SU-DHL-6 (cell line): ENCODE measurements at regions not wholly inside any gene's neighbourhood (a gene's known extent, or its start where the extent isn't known, plus 50 kb on each side); places are given as distances from the start of the nearest gene placed in this dataset.

ENCODE experiments used
- H2AFZ ChIP-seq: fragments of 200-600 bp; sonication (generic); 2 replicates; pipeline ENCODE4 v1.6.1; 2014; ENCODE audit warnings: low read depth, mild to moderate bottlenecking, moderate library complexity, mixed read lengths, antibody characterized with exemption, low read length; ENCODE audit not compliant: severe bottlenecking
- H3F3A ChIP-seq: fragments of 200-600 bp; shearing (Covaris generic); 2 replicates; pipeline ENCODE4 v1.6.0; 2016; ENCODE audit warnings: antibody characterized with exemption, mild to moderate bottlenecking; ENCODE audit not compliant: insufficient read depth
- H3K27ac ChIP-seq: fragments of 200-600 bp; sonication (generic); 2 replicates; pipeline ENCODE4 v1.5.1; 2016; ENCODE audit warnings: low read depth, mild to moderate bottlenecking, low read length, moderate library complexity, mixed read lengths
- H3K27me3 ChIP-seq: fragments of 200-600 bp; sonication (generic), shearing (Covaris generic); 2 replicates; pipeline ENCODE4 v1.6.0; 2014; ENCODE audit warnings: mild to moderate bottlenecking, low read length
- H3K36me3 ChIP-seq: fragments of 200-600 bp; sonication (generic); 2 replicates; pipeline ENCODE4 v1.6.1; 2014; ENCODE audit warnings: mild to moderate bottlenecking, low read length, mixed read lengths
- H3K4me2 ChIP-seq: fragments of 300-600, 200-600 bp; shearing (Covaris generic), sonication (generic); 2 replicates; pipeline ENCODE4 v1.6.0; 2014; ENCODE audit warnings: low read length, low read depth, mild to moderate bottlenecking; ENCODE audit not compliant: poor library complexity, severe bottlenecking
- H3K4me3 ChIP-seq: fragments of 200-600 bp; sonication (generic); 2 replicates; pipeline ENCODE4 v1.5.1; 2014; ENCODE audit warnings: antibody characterized with exemption, low read length, mild to moderate bottlenecking, mixed read lengths; ENCODE audit not compliant: insufficient read depth, poor library complexity, severe bottlenecking
- H3K79me2 ChIP-seq: fragments of 200-600 bp; sonication (generic); 2 replicates; pipeline ENCODE4 v1.6.1; 2014; ENCODE audit warnings: mild to moderate bottlenecking, low read length, moderate library complexity; ENCODE audit not compliant: insufficient read depth
- H3K9ac ChIP-seq: fragments of 200-600 bp; sonication (generic); 2 replicates; pipeline ENCODE4 v1.7.0; 2014; ENCODE audit warnings: mild to moderate bottlenecking, low read length
- H3K9me2 ChIP-seq: fragments of 200-600 bp; sonication (generic); replicated peaks from 2 replicates; pipeline ENCODE4 v1.6.1; 2014; ENCODE audit warnings: low read length; ENCODE audit not compliant: insufficient read depth
- H3K9me3 ChIP-seq: fragments of 200-600 bp; sonication (generic); 2 replicates; pipeline ENCODE4 v1.6.1; 2014; ENCODE audit warnings: low read length, mixed read lengths; ENCODE audit not compliant: insufficient read depth
- H4K20me1 ChIP-seq: fragments of 200-600 bp; sonication (generic); 2 replicates; pipeline ENCODE4 v1.6.1; 2014; ENCODE audit warnings: low read depth, mild to moderate bottlenecking, antibody characterized with exemption, low read length, moderate library complexity, mixed read lengths
- EZH2phosphoT487 ChIP-seq: fragments of 200-600 bp; sonication (generic), shearing (Covaris generic); conservative IDR thresholded peaks from 2 replicates; pipeline ENCODE4 v1.6.1; 2018; ENCODE audit warnings: mild to moderate bottlenecking, antibody characterized with exemption, low read length, moderate library complexity, mixed read lengths
- TF ChIP-seq, protein P1 (sequence below): fragments of 200-600 bp; sonication (generic); IDR thresholded peaks from one replicate; pipeline ENCODE4 v1.5.1; 2017; ENCODE audit warnings: antibody characterized with exemption, mild to moderate bottlenecking, low read length, moderate library complexity; ENCODE audit not compliant: insufficient read depth, poor library complexity, severe bottlenecking

DNA sequence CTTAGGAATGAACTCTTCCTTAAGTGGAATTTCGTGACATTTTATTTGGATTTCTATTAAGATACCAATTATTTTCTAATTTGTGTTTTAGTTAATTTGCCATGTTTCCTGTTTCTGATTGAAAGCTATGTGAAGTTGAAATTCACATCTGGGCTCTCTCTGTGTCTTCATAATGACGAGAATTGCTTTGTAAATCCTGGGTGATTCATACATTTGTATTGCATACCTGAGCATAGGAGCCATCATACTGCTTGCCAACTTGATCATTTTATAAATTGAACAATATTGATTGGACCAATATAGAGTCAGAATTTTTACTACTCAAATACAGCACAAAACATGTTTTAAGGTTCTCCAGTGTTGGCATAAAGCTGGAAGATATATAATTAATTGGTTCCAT, 817.9 kb downstream of the BRINP3 start:
- Histone ChIP-seq H2AFZ (no peak overlapping the region), H3K9ac (no peak overlapping the region), H3K27ac (no peak overlapping the region), H4K20me1 (no peaks in the 10 kb centered on the region), H3K9me3 (no peaks in the 10 kb centered on the region), H3K4me3 (no peak overlapping the region), H3K36me3 (no peaks in the 10 kb centered on the region), H3K4me2 (no peak overlapping the region), H3F3A (no peaks in the 10 kb centered on the region; the same call in 1 of the 2 replicates), H3K79me2 (no peaks in the 10 kb centered on the region), H3K27me3 (no peaks in the 10 kb centered on the region), H3K9me2 (no peaks in the 10 kb centered on the region)
- TF ChIP-seq, protein P1, sequence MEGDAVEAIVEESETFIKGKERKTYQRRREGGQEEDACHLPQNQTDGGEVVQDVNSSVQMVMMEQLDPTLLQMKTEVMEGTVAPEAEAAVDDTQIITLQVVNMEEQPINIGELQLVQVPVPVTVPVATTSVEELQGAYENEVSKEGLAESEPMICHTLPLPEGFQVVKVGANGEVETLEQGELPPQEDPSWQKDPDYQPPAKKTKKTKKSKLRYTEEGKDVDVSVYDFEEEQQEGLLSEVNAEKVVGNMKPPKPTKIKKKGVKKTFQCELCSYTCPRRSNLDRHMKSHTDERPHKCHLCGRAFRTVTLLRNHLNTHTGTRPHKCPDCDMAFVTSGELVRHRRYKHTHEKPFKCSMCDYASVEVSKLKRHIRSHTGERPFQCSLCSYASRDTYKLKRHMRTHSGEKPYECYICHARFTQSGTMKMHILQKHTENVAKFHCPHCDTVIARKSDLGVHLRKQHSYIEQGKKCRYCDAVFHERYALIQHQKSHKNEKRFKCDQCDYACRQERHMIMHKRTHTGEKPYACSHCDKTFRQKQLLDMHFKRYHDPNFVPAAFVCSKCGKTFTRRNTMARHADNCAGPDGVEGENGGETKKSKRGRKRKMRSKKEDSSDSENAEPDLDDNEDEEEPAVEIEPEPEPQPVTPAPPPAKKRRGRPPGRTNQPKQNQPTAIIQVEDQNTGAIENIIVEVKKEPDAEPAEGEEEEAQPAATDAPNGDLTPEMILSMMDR: no peak
- TF ChIP-seq EZH2phosphoT487: no peak

DNA sequence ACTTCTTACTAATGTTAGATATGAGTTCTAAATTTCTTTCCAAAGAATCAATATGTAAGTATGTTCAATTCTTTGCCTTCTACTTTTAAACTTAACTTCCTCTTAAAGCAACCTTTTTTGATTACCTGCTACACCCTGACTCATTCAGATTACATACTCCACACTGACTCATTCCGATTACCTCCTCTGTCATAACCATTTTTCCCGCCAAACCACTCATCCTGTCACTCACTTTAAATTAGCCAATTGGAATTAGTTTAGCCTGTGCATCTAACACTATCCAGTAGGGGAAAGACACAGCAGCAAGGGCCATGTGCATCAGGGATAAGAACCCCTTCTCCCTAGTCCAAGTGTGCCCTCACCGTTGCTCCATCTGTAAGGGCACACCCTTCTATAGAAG, 815.5 kb downstream of the BRINP3 start:
- Histone ChIP-seq H3K79me2 (no peaks in the 10 kb centered on the region), H3F3A (no peaks in the 10 kb centered on the region; the same call in 1 of the 2 replicates), H3K9ac (no peak overlapping the region), H3K9me3 (no peaks in the 10 kb centered on the region), H3K4me2 (no peak overlapping the region), H3K4me3 (no peak overlapping the region), H3K36me3 (no peaks in the 10 kb centered on the region), H4K20me1 (no peaks in the 10 kb centered on the region), H3K9me2 (no peaks in the 10 kb centered on the region), H2AFZ (no peak overlapping the region), H3K27me3 (no peaks in the 10 kb centered on the region), H3K27ac (no peak overlapping the region)
- TF ChIP-seq, protein P1: no peak
- TF ChIP-seq EZH2phosphoT487: no peak

DNA sequence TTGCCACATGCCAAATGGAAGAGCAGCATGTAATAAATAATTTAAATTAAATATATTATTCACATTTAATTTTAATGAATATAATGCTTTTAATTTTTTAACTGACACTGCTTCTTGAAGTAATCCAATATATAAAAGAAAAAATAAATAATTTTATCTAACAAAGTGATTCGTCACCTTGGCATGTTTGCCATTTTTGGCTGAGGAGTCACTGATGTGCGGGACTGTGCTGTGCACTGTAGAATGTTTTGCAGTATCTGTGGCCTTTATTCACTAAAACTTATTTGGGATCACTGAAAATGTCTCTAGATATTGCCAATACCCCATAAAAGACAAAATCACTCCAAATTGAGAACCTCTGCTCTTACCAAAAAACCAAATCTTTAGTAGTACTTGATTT, 807.8 kb downstream of the BRINP3 start:
- Histone ChIP-seq H3K9ac (no peak overlapping the region), H4K20me1 (no peaks in the 10 kb centered on the region), H3K27me3 (no peaks in the 10 kb centered on the region), H2AFZ (no peak overlapping the region), H3K4me2 (no peak overlapping the region), H3K27ac (no peak overlapping the region), H3K9me2 (no peaks in the 10 kb centered on the region), H3K36me3 (no peaks in the 10 kb centered on the region), H3F3A (no peaks in the 10 kb centered on the region), H3K9me3 (peaks cover 4% of the 10 kb centered on the region; the same call in 1 of the 2 replicates), H3K4me3 (no peak overlapping the region), H3K79me2 (no peaks in the 10 kb centered on the region)
- TF ChIP-seq, protein P1: no peak

DNA sequence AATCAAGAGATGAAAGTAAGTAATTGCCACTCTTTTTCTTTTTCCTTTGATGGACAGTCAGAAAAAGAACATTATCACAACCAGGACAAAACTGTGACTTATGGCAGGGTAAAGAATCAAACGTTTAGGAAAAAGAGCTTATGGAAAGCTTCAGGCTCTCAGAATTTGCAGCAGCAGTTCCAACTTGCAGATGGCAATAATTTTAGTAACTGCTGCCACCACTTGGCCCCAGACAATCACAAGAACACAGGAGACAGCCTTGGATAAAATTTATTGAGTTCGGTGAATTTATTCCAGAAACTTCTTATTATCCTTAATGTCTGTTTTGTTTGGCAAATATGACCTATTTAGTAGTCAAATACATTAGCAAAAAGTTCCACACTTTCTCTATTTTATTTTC, 804.4 kb downstream of the BRINP3 start:
- peaks cover 4% of the 10 kb centered on the region; the same call in 1 of the 2 replicates for H3K9me3 ChIP-seq

More for the DNA sequence above, 804.4 kb downstream of the BRINP3 start:
- H2AFZ ChIP-seq: peak overlapping the region; percentile 27
- TF ChIP-seq, protein P1: no peak
- TF ChIP-seq EZH2phosphoT487: no peak
- H3K4me3 ChIP-seq: no peak overlapping the region
- H3K36me3 ChIP-seq: no peaks in the 10 kb centered on the region
- no peaks in the 10 kb centered on the region for H3K27me3 ChIP-seq
- no peak overlapping the region for H3K4me2 ChIP-seq
- H3F3A ChIP-seq: no peaks in the 10 kb centered on the region
- H3K27ac ChIP-seq: no peak overlapping the region
- H3K9ac ChIP-seq: no peak overlapping the region
- H3K79me2 ChIP-seq: no peaks in the 10 kb centered on the region
- H3K9me2 ChIP-seq: no peaks in the 10 kb centered on the region
- no peaks in the 10 kb centered on the region for H4K20me1 ChIP-seq
